ENCODE measurements at regions not wholly inside any gene's neighbourhood (a gene's known extent, or its start where the extent isn't known, plus 50 kb on each side); places are given as distances from the start of the nearest gene placed in this dataset.
"Not testable (repeated sequence)": the region's sequence is repeated elsewhere in the genome, so short reads cannot be mapped to it uniquely, and the experiment has no call there.

DNA sequence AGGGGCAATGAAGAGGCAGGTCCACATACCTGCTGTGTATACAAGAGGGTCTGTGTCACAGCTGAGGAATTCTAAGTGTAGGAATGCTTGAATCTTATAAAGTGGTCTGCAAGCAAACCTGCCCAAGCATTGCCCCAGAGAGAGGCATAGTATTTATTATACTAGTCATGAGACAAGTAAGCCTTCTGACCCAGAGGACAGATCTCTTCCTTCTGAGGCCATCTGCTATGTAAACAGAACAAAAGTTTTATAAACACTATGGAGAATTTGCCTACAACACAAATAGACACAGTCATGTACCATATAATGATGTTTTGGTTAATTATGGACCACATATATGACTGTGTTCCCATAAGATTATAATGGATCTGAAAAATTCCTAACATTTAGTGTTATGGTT, 388.2 kb downstream of the NEBL start:
- Histone ChIP-seq H3K4me3 (ENCODE audit: low read depth, low read length) (no peak overlapping the region), H3K4me1 (ENCODE audit: control insufficient read depth, insufficient read depth, low read length, unreplicated experiment) (no peaks in the 10 kb centered on the region), H3K79me2 (ENCODE audit: control insufficient read depth, insufficient read depth, low read length, unreplicated experiment) (no peaks in the 10 kb centered on the region)

DNA sequence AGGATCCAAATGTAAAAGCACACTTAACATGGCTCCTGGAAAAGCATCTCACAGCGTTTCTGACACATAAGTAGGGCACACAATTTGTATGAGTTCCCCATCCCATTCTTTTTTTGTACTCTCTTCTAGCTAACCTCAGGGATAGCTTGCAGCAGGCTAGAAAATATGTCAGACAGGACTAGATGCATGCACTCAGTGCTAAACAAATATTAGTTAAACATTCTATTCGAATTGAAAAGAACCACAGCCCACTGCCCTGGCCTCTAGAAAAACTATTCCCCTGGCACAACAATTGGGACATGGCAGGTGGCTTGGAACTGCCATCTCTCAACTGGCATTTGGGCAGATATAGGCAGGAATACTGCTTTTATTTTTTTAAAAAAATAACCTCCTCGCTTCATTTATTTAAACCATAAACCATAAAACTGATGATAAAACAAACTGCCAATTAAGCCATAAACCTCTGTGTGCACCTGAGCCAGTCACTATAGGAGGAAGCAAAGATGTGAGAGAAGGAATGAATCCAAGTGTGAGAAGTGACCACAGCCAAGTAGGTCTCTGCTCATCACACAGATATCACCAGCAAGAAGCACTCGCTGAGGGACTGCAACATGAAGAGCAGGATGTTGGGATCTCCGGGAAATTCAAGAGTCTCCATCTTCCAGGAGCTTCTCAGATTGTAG, 394.1 kb downstream of the NEBL start:
- H3K4me3 ChIP-seq (ENCODE audit: low read depth, low read length), result no peak overlapping the region
- H2AFZ ChIP-seq (ENCODE audit: low read length, unreplicated experiment), result no peak overlapping the region
- no peak overlapping the region for H3K27ac ChIP-seq (ENCODE audit: low read depth, low read length)
- H3K27me3 ChIP-seq (ENCODE audit: insufficient read depth, low read length), result no peaks in the 10 kb centered on the region
- H3K36me3 ChIP-seq (ENCODE audit: insufficient read depth, low read length), result no peaks in the 10 kb centered on the region
- no peaks in the 10 kb centered on the region for H3K4me1 ChIP-seq (ENCODE audit: control insufficient read depth, insufficient read depth, low read length, unreplicated experiment)
- no peaks in the 10 kb centered on the region for H3K79me2 ChIP-seq (ENCODE audit: control insufficient read depth, insufficient read depth, low read length, unreplicated experiment)

More for the DNA sequence above, 388.2 kb downstream of the NEBL start:
- H3K27ac ChIP-seq (ENCODE audit: low read depth, low read length), result no peak overlapping the region
- H3K36me3 ChIP-seq (ENCODE audit: insufficient read depth, low read length), result no peaks in the 10 kb centered on the region
- H2AFZ ChIP-seq (ENCODE audit: low read length, unreplicated experiment), result no peak overlapping the region
- H3K27me3 ChIP-seq (ENCODE audit: insufficient read depth, low read length), result no peaks in the 10 kb centered on the region

DNA sequence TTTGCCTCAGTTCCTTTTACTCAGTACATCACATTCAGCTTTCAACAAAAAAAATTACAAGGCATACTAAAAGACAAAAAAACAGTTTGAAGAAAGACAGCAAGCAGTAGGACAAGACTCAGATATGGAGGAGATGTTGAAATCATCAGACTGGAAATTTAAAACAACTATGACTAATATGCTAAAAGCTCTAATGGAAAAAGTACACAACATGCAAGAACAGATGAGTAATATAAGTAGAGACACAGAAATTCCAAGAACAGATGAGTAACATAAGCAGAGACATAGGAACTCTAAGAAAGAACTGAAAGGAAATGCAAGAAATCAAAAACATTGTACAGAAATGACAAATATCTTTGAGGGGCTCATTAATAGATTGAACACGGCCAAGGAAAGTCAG, 402.6 kb downstream of the NEBL start:
- H3K79me2 ChIP-seq (ENCODE audit: control insufficient read depth, insufficient read depth, low read length, unreplicated experiment), result no peaks in the 10 kb centered on the region
- H3K4me3 ChIP-seq (ENCODE audit: low read depth, low read length), result no peak overlapping the region
- H2AFZ ChIP-seq (ENCODE audit: low read length, unreplicated experiment), result no peak overlapping the region
- no peaks in the 10 kb centered on the region for H3K4me1 ChIP-seq (ENCODE audit: control insufficient read depth, insufficient read depth, low read length, unreplicated experiment)
- no peaks in the 10 kb centered on the region for H3K36me3 ChIP-seq (ENCODE audit: insufficient read depth, low read length)
- H3K27me3 ChIP-seq (ENCODE audit: insufficient read depth, low read length), result no peaks in the 10 kb centered on the region
- H3K27ac ChIP-seq (ENCODE audit: low read depth, low read length), result peak overlapping the region; percentile 56

DNA sequence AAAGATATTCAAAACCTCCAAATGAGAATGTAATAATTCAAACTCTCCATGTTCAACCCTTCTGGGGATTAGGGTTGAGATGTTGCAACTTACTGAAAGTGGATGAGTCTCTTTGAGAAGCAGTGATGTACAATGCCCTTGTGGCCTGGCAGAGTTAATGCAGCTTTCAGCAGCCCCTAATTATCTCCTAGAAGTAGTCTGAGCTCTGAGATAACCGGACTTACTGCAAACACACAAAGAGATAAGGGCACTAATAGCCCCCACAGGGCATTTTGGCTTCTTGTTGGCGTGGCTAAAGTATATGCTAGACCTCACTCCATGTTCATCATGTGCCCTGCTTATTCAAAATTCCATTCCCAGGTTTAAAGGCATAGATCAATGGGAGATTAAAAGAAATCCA, 404.7 kb downstream of the NEBL start:
- Histone ChIP-seq H3K4me1 (ENCODE audit: control insufficient read depth, insufficient read depth, low read length, unreplicated experiment) (no peaks in the 10 kb centered on the region), H3K79me2 (ENCODE audit: control insufficient read depth, insufficient read depth, low read length, unreplicated experiment) (no peaks in the 10 kb centered on the region), H2AFZ (ENCODE audit: low read length, unreplicated experiment) (no peak overlapping the region), H3K27me3 (ENCODE audit: insufficient read depth, low read length) (no peaks in the 10 kb centered on the region), H3K4me3 (ENCODE audit: low read depth, low read length) (no peak overlapping the region), H3K27ac (ENCODE audit: low read depth, low read length) (no peak overlapping the region), H3K36me3 (ENCODE audit: insufficient read depth, low read length) (no peaks in the 10 kb centered on the region)

DNA sequence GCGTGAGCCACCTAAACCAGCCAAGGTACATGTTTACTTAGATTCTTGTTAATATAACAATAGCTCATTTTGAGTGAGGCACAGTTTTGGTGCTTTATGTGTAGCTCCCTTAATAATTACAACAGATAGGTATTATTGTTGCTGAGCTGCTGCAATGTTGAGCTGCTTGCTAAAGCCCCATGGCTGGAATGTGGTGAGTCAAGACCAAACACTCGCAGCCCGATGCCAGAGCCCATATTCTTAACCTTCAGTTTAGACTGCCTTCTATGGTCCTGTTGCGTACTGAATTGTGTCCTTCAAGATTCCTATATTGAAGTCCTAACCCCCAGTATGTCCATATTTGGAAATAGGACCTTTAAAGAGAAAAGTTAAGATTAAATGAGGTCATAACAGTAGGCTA, 407.1 kb downstream of the NEBL start:
- Histone ChIP-seq H3K27ac (ENCODE audit: low read depth, low read length) (no peak overlapping the region), H3K79me2 (ENCODE audit: control insufficient read depth, insufficient read depth, low read length, unreplicated experiment) (no peaks in the 10 kb centered on the region), H3K36me3 (ENCODE audit: insufficient read depth, low read length) (no peaks in the 10 kb centered on the region), H3K27me3 (ENCODE audit: insufficient read depth, low read length) (no peaks in the 10 kb centered on the region), H3K4me3 (ENCODE audit: low read depth, low read length) (no peak overlapping the region), H2AFZ (ENCODE audit: low read length, unreplicated experiment) (no peak overlapping the region), H3K4me1 (ENCODE audit: control insufficient read depth, insufficient read depth, low read length, unreplicated experiment) (no peaks in the 10 kb centered on the region)

DNA sequence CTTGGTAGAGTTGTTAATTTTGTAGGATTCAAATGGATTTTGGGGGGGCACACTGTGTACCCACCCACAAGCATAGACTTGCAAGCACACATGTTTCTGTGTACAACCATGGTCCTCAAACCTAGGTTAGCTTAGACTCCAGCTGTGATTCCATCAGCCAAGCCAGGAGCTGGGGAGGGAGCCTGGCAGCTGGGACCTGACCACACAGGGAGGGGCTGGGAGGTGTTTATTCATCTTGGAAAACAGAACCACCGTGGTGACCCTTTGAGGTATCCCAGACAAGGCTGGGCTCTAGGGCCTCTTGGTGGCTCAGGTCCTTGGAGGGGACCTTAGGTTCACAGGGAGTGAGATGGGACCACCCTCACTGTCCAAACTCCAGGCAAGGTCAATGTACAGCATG, 410.3 kb downstream of the NEBL start:
- Histone ChIP-seq H3K27me3 (ENCODE audit: insufficient read depth, low read length) (no peaks in the 10 kb centered on the region), H2AFZ (ENCODE audit: low read length, unreplicated experiment) (no peak overlapping the region), H3K36me3 (ENCODE audit: insufficient read depth, low read length) (no peaks in the 10 kb centered on the region), H3K4me3 (ENCODE audit: low read depth, low read length) (no peak overlapping the region), H3K4me1 (ENCODE audit: control insufficient read depth, insufficient read depth, low read length, unreplicated experiment) (no peaks in the 10 kb centered on the region), H3K79me2 (ENCODE audit: control insufficient read depth, insufficient read depth, low read length, unreplicated experiment) (no peaks in the 10 kb centered on the region), H3K27ac (ENCODE audit: low read depth, low read length) (no peak overlapping the region)

DNA sequence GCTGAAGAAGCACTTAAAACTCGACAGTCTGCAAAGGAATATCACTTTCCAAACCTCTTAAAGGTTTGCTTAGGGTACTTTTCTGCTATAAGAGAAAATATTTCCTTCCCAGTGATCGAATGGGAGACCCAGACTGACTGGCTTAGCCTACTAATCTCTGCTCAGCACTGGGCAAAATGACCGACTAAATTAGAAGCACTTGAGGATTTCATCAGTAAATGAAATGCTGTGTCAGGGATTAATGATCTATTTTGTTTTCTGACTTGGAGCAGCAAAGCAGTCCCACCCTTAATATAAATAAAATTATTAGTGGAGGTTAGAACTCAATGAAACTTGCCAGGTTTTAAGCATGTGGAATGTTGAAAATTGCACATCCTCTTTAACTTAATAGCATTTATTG, 411.6 kb downstream of the NEBL start:
- Histone ChIP-seq H3K36me3 (ENCODE audit: insufficient read depth, low read length) (no peaks in the 10 kb centered on the region), H3K79me2 (ENCODE audit: control insufficient read depth, insufficient read depth, low read length, unreplicated experiment) (no peaks in the 10 kb centered on the region), H3K27me3 (ENCODE audit: insufficient read depth, low read length) (no peaks in the 10 kb centered on the region), H3K4me1 (ENCODE audit: control insufficient read depth, insufficient read depth, low read length, unreplicated experiment) (no peaks in the 10 kb centered on the region), H2AFZ (ENCODE audit: low read length, unreplicated experiment) (no peak overlapping the region), H3K4me3 (ENCODE audit: low read depth, low read length) (no peak overlapping the region), H3K27ac (ENCODE audit: low read depth, low read length) (no peak overlapping the region)

DNA sequence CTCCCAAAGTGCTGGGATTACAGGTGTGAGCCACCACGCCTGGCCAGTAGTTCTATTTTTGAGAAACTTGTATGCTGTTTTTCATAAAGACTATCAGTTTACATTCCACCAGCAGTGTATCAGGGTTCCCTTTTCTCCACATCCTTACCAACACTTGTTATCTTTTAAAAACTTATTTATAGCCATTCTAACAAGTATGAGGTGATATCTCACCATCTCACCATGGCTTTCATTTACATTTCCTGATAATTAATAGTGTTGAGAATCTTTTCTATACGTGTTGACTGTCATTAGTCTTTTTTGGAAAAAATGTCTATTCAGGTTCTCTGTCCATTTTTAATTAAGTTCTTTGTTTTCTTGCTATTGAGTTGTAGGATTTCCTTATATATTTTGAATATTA, 416.1 kb downstream of the NEBL start:
- Histone ChIP-seq H3K79me2 (ENCODE audit: control insufficient read depth, insufficient read depth, low read length, unreplicated experiment) (no peaks in the 10 kb centered on the region), H3K4me3 (ENCODE audit: low read depth, low read length) (no peak overlapping the region), H3K4me1 (ENCODE audit: control insufficient read depth, insufficient read depth, low read length, unreplicated experiment) (no peaks in the 10 kb centered on the region), H3K36me3 (ENCODE audit: insufficient read depth, low read length) (no peaks in the 10 kb centered on the region), H3K27ac (ENCODE audit: low read depth, low read length) (no peak overlapping the region), H2AFZ (ENCODE audit: low read length, unreplicated experiment) (no peak overlapping the region), H3K27me3 (ENCODE audit: insufficient read depth, low read length) (no peaks in the 10 kb centered on the region)

DNA sequence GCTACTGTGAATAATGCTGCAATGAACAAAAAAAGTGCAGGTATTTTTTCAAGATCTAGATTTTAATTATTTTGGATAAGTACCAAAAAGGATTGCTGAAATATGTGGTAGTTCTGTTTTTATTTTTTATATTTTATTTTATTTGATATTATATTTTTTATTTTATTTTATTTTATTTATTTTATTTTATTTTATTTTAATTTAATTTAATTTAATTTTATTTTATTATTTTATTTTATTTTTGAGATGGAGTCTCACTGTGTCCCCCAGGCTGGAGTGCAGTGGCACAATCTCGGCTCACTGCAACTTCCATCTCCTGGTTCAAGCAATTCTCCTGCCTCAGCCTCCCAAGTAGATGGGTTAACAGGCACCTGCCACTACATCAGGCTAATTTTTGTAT, 416.5 kb downstream of the NEBL start:
- H3K4me1 ChIP-seq (ENCODE audit: control insufficient read depth, insufficient read depth, low read length, unreplicated experiment), result not testable (repeated sequence)

DNA sequence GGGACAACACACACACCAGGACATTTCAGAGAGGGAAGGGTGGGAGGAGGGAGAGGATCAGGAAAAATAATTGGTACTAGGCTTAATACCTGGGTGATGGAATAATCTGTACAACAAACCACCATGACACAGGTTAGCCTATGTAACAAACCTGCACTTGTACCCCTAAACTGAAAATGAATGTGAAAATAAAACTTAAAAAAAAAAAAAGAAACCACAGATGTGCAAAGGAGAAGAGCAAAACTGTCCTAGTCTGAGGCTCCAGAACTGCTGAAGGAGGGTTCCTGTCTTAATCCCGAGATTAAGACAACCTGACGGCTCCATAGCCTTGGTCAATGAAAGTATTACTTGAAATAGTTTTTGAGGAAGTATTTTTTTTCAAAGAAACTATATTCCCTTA, 423.0 kb downstream of the NEBL start:
- no peaks in the 10 kb centered on the region for H3K27me3 ChIP-seq (ENCODE audit: insufficient read depth, low read length)
- no peak overlapping the region for H3K27ac ChIP-seq (ENCODE audit: low read depth, low read length)
- H3K4me3 ChIP-seq (ENCODE audit: low read depth, low read length), result no peak overlapping the region
- H3K36me3 ChIP-seq (ENCODE audit: insufficient read depth, low read length), result no peaks in the 10 kb centered on the region
- H2AFZ ChIP-seq (ENCODE audit: low read length, unreplicated experiment), result no peak overlapping the region
- H3K79me2 ChIP-seq (ENCODE audit: control insufficient read depth, insufficient read depth, low read length, unreplicated experiment), result no peaks in the 10 kb centered on the region
- H3K4me1 ChIP-seq (ENCODE audit: control insufficient read depth, insufficient read depth, low read length, unreplicated experiment), result no peaks in the 10 kb centered on the region

More for the DNA sequence above, 416.5 kb downstream of the NEBL start:
- not testable (repeated sequence) for H3K27me3 ChIP-seq (ENCODE audit: insufficient read depth, low read length); H3K4me3 ChIP-seq (ENCODE audit: low read depth, low read length); H2AFZ ChIP-seq (ENCODE audit: low read length, unreplicated experiment); H3K27ac ChIP-seq (ENCODE audit: low read depth, low read length); H3K79me2 ChIP-seq (ENCODE audit: control insufficient read depth, insufficient read depth, low read length, unreplicated experiment); H3K36me3 ChIP-seq (ENCODE audit: insufficient read depth, low read length)

DNA sequence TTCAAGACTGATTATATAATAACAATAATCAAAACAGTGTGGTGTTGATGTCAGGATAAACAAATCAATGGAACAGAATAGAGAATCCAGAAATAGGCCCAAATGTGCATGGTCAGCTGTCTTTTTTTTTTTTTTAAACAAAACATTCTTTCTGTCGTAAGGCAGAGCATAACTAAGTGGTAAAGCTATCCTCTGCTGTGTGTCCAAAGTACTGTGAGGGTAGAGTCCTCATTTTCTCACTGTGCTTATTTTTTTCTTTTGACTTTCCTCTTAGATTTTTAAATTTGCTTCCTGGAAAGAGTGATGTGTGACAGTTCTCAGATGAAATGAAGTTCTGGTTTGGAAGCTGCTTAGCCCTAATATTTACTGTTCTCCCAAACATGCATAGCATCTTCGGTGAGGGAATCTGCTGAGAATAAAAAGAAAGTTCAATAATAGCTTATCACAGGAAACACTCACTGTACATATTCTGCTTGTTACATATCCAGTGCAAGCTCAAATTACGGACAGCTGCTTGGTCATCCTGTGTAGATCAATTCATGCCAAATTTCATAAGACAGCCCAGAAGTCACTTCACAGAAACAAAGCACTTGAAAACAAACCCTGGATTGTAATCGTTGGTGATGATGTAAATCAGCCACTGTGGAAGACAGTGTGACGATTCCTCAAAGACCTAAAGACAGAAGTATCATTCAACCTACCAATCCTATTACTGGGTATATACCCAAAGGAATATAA, 423.9 kb downstream of the NEBL start:
- Histone ChIP-seq H2AFZ (ENCODE audit: low read length, unreplicated experiment) (no peak overlapping the region), H3K79me2 (ENCODE audit: control insufficient read depth, insufficient read depth, low read length, unreplicated experiment) (no peaks in the 10 kb centered on the region), H3K27me3 (ENCODE audit: insufficient read depth, low read length) (no peaks in the 10 kb centered on the region), H3K4me3 (ENCODE audit: low read depth, low read length) (no peak overlapping the region), H3K4me1 (ENCODE audit: control insufficient read depth, insufficient read depth, low read length, unreplicated experiment) (no peaks in the 10 kb centered on the region), H3K36me3 (ENCODE audit: insufficient read depth, low read length) (no peaks in the 10 kb centered on the region), H3K27ac (ENCODE audit: low read depth, low read length) (no peak overlapping the region)

All from ACC112 (cell line).